Ishikawa (cell line): ENCODE measurements at regions not wholly inside any gene's neighbourhood (a gene's known extent, or its start where the extent isn't known, plus 50 kb on each side); places are given as distances from the start of the nearest gene placed in this dataset.

Source experiments
- CEBPB ChIP-seq: IDR thresholded peaks from 2 replicates; pipeline ENCODE4 v1.6.1; 2012
- CREB1 ChIP-seq: IDR thresholded peaks from 2 replicates; pipeline ENCODE4 v1.6.1; 2012; ENCODE audit warnings: low read depth
- EGR1 ChIP-seq: IDR thresholded peaks from 2 replicates; pipeline ENCODE4 v1.6.1; 2012
- EP300 ChIP-seq: IDR thresholded peaks from 2 replicates; pipeline ENCODE4 v1.6.1; 2012; ENCODE audit warnings: borderline replicate concordance
- FOXM1 ChIP-seq: IDR thresholded peaks from 2 replicates; pipeline ENCODE4 v1.6.1; 2012; ENCODE audit warnings: low read depth, borderline replicate concordance
- MAX ChIP-seq: IDR thresholded peaks from 2 replicates; pipeline ENCODE4 v1.6.1; 2012
- NFIC ChIP-seq: IDR thresholded peaks from 2 replicates; pipeline ENCODE4 v1.6.1; 2012
- RAD21 ChIP-seq: IDR thresholded peaks from 2 replicates; pipeline ENCODE4 v1.6.1; 2012; ENCODE audit warnings: low read depth
- REST ChIP-seq: IDR thresholded peaks from 2 replicates; pipeline ENCODE4 v1.6.1; 2012; ENCODE audit warnings: low read depth, mild to moderate bottlenecking
- TAF1 ChIP-seq: IDR thresholded peaks from 2 replicates; pipeline ENCODE4 v1.6.1; 2012; ENCODE audit warnings: low read depth, mild to moderate bottlenecking
- TCF12 ChIP-seq: IDR thresholded peaks from 2 replicates; pipeline ENCODE4 v1.6.1; 2012; ENCODE audit warnings: low read depth
- TEAD4 ChIP-seq: IDR thresholded peaks from 2 replicates; pipeline ENCODE4 v1.6.1; 2012
- USF1 ChIP-seq: IDR thresholded peaks from 2 replicates; pipeline ENCODE4 v1.6.1; 2012
- YY1 ChIP-seq: IDR thresholded peaks from 2 replicates; pipeline ENCODE4 v1.6.1; 2012; ENCODE audit warnings: low read depth
- ZBTB7A ChIP-seq: IDR thresholded peaks from 2 replicates; pipeline ENCODE4 v1.6.1; 2012; ENCODE audit warnings: low read depth

GRCh38 chr2:34365512-34365911, 766.4 kb upstream of the FAM98A start:
- TF ChIP-seq TCF12 (no peak), USF1 (no peak), MAX (no peak), CREB1 (no peak), CEBPB (no peak), RAD21 (no peak), EP300 (no peak), FOXM1 (no peak), ZBTB7A (no peak)

- no peak for TF ChIP-seq EGR1
- no peak for TF ChIP-seq TAF1
- no peak for TF ChIP-seq NFIC
- no peak for TF ChIP-seq REST
- no peak for TF ChIP-seq CREB1
These were observed 754.5 kb upstream of the FAM98A start for GRCh38 chr2:34353509-34354113.

GRCh38 chr2:34349527-34349926, 750.4 kb upstream of the FAM98A start:
- TF ChIP-seq RAD21 = no peak
- no peak for TF ChIP-seq NFIC
- no peak for TF ChIP-seq TEAD4
- TF ChIP-seq MAX = no peak
- no peak for TF ChIP-seq USF1
- no peak for TF ChIP-seq FOXM1
- no peak for TF ChIP-seq CREB1
- no peak for TF ChIP-seq REST

- TF ChIP-seq FOXM1 (no peak), REST (no peak), EGR1 (no peak), ZBTB7A (no peak), YY1 (no peak), EP300 (no peak), NFIC (no peak), CREB1 (no peak)
These were observed 745.9 kb upstream of the FAM98A start for GRCh38 chr2:34345030-34345429.

- no peak for TF ChIP-seq TAF1
These were observed 741.2 kb upstream of the FAM98A start for GRCh38 chr2:34340307-34340706.

GRCh38 chr2:34337735-34338134, 738.6 kb upstream of the FAM98A start:
- no peak for TF ChIP-seq RAD21
- TF ChIP-seq NFIC = no peak
- no peak for TF ChIP-seq YY1
- no peak for TF ChIP-seq EP300
- TF ChIP-seq REST = no peak
- no peak for TF ChIP-seq ZBTB7A
- TF ChIP-seq CEBPB = no peak
- no peak for TF ChIP-seq TCF12
- no peak for TF ChIP-seq TEAD4
- TF ChIP-seq FOXM1 = no peak
- TF ChIP-seq TAF1 = no peak
